ENCODE measurements at regions not wholly inside any gene's neighbourhood (a gene's known extent, or its start where the extent isn't known, plus 50 kb on each side); places are given as distances from the start of the nearest gene placed in this dataset.

GRCh38 chr7:91421018-91421417 is 156.8 kb downstream of the FZD1 start:
- Histone ChIP-seq H3K9me3 (ENCODE audit: control insufficient read depth, insufficient read depth, low read depth, low read length) (no peaks in the 10 kb centered on the region), H3K36me3 (ENCODE audit: control insufficient read depth in 2 of 2, insufficient read depth in 1 of 2, low read length in 2 of 2) (no peaks in the 10 kb centered on the region), H3K27ac (ENCODE audit: extremely low read depth, low read depth, low read length) (no peak overlapping the region), H3K4me1 (ENCODE audit: control insufficient read depth, insufficient read depth, low read length) (no peaks in the 10 kb centered on the region), H3K4me3 (ENCODE audit: low read depth, low read length) (no peak overlapping the region)
- ChIA-PET POLR2A (no interaction called here), CTCF (interaction anchor here (0.7 kb wide), 1 partner anchor 22 kb away, joined by 3 read pairs; no protein-coding TSS in a partner anchor)
- no peak for TF ChIP-seq ZNF248 (tag by site-specific recombination; IDR thresholded peaks at IDR 0.05)
- no peak for TF ChIP-seq ZNF157 (tag by site-specific recombination; IDR thresholded peaks at IDR 0.05)
- no peak for TF ChIP-seq ZBTB26 (tag by site-specific recombination; optimal IDR thresholded peaks at IDR 0.05)
- no peak for TF ChIP-seq ZNF571 (tag by site-specific recombination; IDR thresholded peaks at IDR 0.05)
- TF ChIP-seq ZNF133 (tag by site-specific recombination; IDR thresholded peaks at IDR 0.05), result no peak
- TF ChIP-seq ZSCAN4 (tag by site-specific recombination; IDR thresholded peaks at IDR 0.05), result no peak
- no peak for TF ChIP-seq GLI4 (tag by site-specific recombination; IDR thresholded peaks at IDR 0.05)
- no peak for TF ChIP-seq ZBTB20 (tag by site-specific recombination; IDR thresholded peaks at IDR 0.05)
- no peak for TF ChIP-seq ZNF513 (tag by site-specific recombination; IDR thresholded peaks at IDR 0.05)
- no peak for TF ChIP-seq SETDB1 (IDR thresholded peaks at IDR 0.05; ENCODE audit: insufficient read length, low read length)
- TF ChIP-seq ZNF704 (tag by site-specific recombination; IDR thresholded peaks at IDR 0.05), result no peak
- TF ChIP-seq ZNF302 (tag by site-specific recombination; IDR thresholded peaks at IDR 0.05; ENCODE audit: low read depth), result no peak

GRCh38 chr7:91424371-91424770 is 160.1 kb downstream of the FZD1 start:
- Histone ChIP-seq H3K4me3 (ENCODE audit: low read depth, low read length) (no peak overlapping the region), H3K9me3 (ENCODE audit: control insufficient read depth, insufficient read depth, low read depth, low read length) (no peaks in the 10 kb centered on the region), H3K36me3 (ENCODE audit: control insufficient read depth in 2 of 2, insufficient read depth in 1 of 2, low read length in 2 of 2) (no peaks in the 10 kb centered on the region), H3K4me1 (ENCODE audit: control insufficient read depth, insufficient read depth, low read length) (no peaks in the 10 kb centered on the region), H3K27ac (ENCODE audit: extremely low read depth, low read depth, low read length) (no peak overlapping the region)
- POLR2A ChIA-PET, result no interaction called here
- TF ChIP-seq ZNF530 (tag by site-specific recombination; IDR thresholded peaks at IDR 0.05; ENCODE audit: low read depth), result no peak
- 0 out of 2 replicates have a peak, but pooled peaks have one; percentile 27 for TF ChIP-seq CTCF (tag by site-specific recombination; IDR thresholded peaks at IDR 0.05)
- CTCF ChIA-PET, result interaction anchor here (0.6 to 0.7 kb wide), 2 partner anchors 11 to 85 kb away, joined by 3 read pairs; no protein-coding TSS in a partner anchor

- Histone ChIP-seq H3K9me3 (ENCODE audit: control insufficient read depth, insufficient read depth, low read depth, low read length) (no peaks in the 10 kb centered on the region), H3K4me1 (ENCODE audit: control insufficient read depth, insufficient read depth, low read length) (no peaks in the 10 kb centered on the region), H3K27ac (ENCODE audit: extremely low read depth, low read depth, low read length) (no peak overlapping the region), H3K4me3 (ENCODE audit: low read depth, low read length) (no peak overlapping the region), H3K36me3 (ENCODE audit: control insufficient read depth in 2 of 2, insufficient read depth in 1 of 2, low read length in 2 of 2) (no peaks in the 10 kb centered on the region)
- ChIA-PET POLR2A (no interaction called here), CTCF (interaction anchor here (0.7 kb wide), 2 partner anchors 10 to 335 kb away, joined by 3 to 4 read pairs; no protein-coding TSS in a partner anchor)
- no peak for TF ChIP-seq ZNF785 (tag by site-specific recombination; IDR thresholded peaks at IDR 0.05)
- no peak for TF ChIP-seq ZNF830 (tag by site-specific recombination; IDR thresholded peaks at IDR 0.05; ENCODE audit: low read depth)
- no peak for TF ChIP-seq ZBTB10 (tag by site-specific recombination; IDR thresholded peaks at IDR 0.05)
- TF ChIP-seq TRIM28 (IDR thresholded peaks at IDR 0.05; ENCODE audit: borderline replicate concordance, low read length), result no peak
- no peak for TF ChIP-seq EGR2 (tag by site-specific recombination; IDR thresholded peaks at IDR 0.05; ENCODE audit: low read depth)
- no peak for TF ChIP-seq ZNF624 (tag by site-specific recombination; IDR thresholded peaks at IDR 0.05)
- TF ChIP-seq KLF17 (tag by site-specific recombination; IDR thresholded peaks at IDR 0.05), result no peak
- TF ChIP-seq GLIS1 (tag by site-specific recombination; IDR thresholded peaks at IDR 0.05), result no peak
These were observed 160.9 kb downstream of the FZD1 start for GRCh38 chr7:91425149-91425548.
